Stimulated activated CD4-positive, alpha-beta T cell treated with anti-CD3 and anti-CD28 coated beads, Interleukin-4, amount 100 ng/mL, for 48 hours (primary cell): ENCODE measurements at regions not wholly inside any gene's neighbourhood (a gene's known extent, or its start where the extent isn't known, plus 50 kb on each side); places are given as distances from the start of the nearest gene placed in this dataset.

Experiments
- DNase-seq, 2 donors: peaks; one replicate each; pipeline ENCODE4 v3.0.0-alpha.2; 2020; ENCODE audit warnings: low read depth in 2 of 2

GRCh38 chr17:68812876-68813584, 142.2 kb downstream of the ABCA8 start:
- no peak for DNase-seq

- no peak for DNase-seq
Observed at GRCh38 chr17:68809148-68809547, 146.0 kb downstream of the ABCA8 start.

DNA sequence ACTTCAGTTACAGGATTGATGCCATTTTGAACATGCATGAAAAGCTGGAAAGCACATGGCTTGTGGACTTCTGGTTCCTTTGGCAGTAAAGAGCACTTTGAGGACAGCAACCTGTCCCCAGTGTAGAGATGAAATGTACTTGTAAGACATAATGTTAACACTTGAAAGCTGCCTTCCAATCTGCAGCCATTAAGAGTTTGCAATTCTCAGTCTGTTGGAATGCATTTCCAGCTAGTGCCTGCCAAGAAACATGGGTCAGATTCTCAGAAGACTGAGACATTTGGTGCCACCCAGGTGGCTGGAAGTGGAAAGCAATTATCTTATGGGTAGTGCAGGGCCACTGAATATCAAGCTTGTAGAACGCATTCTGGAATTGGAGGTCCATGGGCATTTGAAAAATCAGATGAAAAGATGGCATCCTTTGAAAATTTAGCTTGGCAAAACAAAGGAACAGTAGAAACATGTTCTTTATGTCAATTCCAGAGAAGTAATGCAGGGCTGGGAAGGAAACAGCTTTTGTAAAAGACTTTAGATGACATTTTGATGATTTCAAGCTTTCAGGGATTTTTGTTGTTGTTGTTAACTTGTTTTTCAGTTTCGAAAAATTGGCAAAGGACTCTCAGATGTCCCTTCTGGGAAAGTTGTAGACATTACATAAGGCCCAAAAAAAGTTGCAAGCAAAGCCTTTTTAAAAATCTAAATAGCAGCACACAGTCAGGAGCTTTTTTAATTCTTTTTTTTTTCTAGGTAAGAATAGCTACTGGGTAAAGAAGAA, 147.0 kb downstream of the ABCA8 start:
- no peak for DNase-seq

DNA sequence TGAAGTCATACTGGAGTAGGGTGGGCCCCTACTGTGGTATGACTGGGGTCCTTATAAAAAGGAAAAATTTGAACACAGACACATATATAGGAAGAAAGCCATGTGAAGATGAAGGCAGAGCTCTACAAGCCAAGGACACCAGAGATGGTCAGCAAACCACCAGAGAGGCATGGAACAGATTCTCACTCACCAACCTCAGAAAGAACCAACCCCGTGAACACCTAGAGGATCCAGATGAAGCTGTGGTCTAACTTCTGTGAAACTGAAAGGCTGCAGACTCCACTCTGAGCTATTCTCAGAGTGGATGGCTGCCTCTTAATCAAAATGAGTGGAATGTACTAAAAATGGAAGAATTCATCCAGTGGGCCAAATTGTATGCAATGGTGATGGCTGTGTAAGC, 149.6 kb downstream of the ABCA8 start:
- no peak for DNase-seq

DNA sequence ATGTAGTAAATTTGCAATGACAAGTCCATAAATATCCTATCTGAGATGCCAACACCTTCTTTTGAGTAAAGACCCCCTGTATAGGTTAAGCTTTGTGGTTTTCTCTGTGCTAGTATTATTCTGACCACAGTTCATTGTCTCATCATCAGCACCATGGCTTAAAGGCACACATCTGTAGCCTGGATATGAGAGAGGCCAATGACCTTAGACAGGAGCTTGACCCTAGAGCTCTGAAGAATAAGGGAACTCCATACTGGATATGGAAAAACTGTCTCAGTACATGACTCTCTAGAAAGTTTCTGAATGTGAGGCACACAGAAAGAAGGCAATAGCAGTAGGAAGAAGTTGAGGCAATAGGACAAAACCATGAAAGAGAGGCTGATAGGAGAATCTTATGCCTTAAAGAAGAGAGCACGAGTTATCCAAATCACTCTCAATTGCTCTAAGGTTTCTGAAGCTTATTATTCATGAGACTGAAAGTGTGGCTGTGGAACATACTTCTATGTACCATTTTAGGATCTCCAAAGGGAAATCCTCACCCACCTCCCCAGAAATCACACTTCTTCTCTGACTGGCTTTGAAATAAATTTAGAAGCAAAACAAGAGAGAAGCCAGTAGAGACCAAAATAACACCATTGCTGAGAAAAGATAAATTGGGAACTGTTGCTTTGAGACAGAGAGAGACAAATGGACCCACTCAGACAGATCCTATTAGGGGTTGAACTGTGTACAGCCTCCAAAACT, 150.2 kb downstream of the ABCA8 start:
- DNase-seq: no peak

GRCh38 chr17:68803164-68803929, 151.8 kb downstream of the ABCA8 start:
- DNase-seq: no peak

GRCh38 chr17:68801335-68802247, 153.6 kb downstream of the ABCA8 start:
- DNase-seq: no peak

DNA sequence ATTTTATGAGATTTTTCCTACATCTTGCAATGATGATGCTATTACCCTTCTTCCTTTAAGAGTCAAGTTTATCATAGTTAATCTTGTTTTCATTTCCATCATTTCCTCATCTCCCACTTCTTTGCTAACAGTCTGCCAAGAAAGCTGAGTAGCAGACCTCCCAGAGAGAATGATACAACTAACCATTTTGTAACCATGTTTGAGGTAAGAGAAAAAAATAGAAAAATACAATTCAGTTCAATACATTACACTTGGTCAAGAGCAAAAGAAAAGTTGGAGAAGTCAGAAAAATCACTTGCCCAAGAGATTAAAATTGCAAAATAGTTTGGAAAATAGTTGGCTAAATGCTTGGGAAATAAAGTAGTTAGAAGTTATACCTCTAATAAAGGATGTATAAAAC, 154.4 kb downstream of the ABCA8 start:
- DNase-seq: no peak

DNA sequence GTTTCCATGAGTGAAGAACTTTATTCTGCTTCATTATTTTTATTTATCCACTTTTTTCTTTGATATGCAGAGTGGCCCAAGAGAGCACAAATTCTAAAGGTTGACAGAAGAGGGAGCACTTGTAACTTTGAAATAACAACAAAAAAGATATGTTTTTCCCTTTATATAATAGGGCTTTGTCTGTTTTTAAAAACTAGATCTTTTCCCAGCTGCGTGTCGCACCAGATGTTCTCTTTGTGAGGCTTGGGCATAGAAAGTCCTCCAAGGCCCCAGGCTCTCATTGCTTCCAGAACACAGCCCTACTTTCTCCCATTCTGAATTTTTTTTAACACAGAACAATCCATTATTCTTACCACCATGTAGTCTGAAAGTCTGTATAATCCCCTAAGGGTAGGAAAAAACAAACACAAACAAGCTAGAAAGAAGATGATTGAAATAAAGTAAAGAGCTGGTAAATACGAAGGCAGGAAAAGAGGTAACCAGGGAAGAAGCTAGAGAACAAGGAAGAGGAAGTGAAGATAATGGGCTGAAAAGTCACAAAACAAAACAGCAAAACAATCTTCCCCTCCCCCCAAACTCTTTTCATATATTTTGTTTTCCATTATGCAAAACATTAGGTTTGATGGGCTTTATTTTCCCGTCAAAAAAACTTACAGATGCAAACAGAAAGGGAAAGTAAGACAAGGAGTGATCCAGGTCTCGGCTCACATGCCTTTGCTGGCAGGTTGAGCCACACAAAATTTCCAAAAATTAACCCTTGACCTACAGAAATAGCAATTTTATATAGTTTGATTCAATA, 160.4 kb downstream of the ABCA8 start:
- no peak for DNase-seq

DNA sequence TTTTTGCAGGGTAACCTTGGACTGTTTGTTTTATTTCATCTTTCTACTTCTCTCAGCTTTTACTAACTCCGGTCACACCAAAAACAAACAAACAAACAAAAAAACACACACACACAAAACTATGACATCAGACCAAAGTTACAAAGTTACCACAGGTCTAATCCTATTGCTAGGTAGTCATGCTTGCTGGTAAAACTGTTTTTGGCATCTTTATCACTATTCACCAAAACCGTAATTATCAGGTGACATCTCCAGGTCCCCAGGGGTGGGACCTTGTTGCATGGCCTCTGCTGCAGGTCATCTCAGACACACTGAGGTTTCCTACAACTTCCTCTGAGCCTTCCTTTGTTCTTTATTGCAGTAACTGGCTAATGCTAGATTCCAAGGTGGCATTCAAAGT, 162.3 kb downstream of the ABCA8 start:
- DNase-seq: no peak

DNA sequence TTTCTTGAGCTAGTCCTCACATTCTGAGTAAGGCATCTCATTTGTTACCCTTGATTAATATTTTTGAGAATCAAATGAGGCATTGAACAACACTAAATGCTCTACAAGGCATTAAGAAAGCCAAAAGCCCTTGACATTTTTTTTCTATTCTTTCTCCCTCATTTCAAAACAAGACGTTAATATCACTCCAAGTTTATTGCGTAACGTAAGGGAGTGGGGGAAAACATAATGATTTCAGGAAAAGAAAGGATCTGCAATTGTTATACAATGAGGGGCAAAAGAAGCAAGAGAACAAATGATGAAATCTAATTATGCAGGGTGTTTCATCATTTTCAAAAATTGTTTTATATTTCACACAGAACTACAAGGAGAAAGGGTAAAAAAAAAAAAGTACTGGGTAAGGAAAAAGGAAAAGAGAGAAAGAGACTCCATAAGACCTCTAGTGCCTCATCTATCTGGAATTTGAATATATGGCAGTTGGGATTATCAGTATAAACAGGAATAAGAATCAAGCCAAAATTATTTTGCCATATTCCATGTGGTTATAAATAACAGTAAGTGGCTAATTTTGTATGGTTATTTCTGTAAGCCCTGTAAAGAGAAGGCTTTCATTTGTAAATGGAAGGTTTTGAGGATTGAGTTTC, 163.0 kb downstream of the ABCA8 start:
- DNase-seq: no peak

DNA sequence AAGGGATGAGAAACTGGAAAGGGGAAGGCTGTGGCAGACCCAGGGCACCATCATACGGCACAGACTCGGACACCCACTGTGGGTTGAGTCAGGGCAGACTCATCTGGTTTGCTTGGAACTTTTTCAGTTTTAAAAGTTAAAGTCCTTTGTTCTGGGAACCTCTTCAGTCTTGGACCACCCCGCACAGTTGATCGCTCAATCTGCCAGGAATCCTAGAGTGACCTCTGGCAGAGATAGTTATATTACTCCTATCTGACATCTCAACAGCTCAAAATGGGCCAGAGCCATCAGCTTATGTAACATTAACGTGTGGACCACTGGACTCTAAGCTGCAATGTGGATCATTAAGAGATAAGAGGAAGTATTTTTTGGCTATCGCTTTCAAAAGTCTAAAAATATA, 164.3 kb downstream of the ABCA8 start:
- DNase-seq: no peak

DNA sequence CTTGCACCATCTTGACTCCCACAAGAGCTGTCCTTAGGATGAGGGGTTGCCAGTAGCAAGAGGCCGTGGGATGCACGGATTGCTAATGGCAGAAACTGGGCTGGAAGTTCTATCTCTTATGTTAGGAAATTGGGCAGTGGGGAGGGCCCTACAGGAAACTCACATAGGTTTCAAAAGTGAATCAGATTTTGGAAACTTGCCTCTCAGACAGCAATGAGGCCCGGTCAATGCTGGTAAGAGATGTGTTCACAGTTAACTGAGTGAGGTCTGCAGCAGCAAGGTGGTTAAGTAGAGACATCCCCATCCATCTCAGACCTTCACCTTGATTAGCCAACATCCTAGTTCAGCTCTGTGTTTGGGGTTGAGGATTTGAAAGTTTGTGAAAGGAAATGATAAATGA, 164.7 kb downstream of the ABCA8 start:
- no peak for DNase-seq

DNA sequence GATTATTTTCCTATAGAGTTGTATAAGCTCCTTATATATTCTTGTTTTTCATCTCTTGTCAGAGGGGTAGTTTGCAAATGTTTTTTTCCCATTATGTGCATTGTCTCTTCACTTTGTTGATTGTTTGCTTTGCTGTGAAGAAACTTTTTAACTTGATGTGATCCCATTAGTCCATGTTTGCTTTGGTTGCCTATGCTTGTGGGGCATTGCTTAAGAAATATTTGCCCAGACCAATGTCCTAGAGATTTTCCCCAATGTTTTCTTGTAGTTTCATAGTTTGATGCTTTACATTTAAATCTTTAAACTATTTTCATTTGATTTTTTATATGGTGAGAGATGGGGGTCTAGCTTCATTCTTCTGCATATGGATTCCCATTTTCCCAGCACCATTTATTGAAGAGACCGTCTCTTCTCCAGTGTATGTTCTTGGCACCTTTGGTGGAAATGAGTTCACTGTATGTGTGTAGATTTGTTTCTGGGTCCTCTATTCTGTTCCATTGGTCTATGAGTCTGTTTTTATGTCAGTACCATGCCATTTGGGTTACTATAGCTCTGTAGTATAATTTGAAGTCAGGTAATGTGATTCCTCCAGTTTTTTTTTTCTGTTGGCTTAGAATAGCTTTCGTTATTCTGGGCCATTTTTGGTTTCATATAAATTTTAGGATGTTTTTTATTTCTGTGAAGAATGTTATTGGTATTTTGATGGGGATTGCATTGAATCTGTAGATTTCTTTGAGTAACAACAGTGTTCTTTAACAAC, 165.8 kb downstream of the ABCA8 start:
- no peak for DNase-seq

DNA sequence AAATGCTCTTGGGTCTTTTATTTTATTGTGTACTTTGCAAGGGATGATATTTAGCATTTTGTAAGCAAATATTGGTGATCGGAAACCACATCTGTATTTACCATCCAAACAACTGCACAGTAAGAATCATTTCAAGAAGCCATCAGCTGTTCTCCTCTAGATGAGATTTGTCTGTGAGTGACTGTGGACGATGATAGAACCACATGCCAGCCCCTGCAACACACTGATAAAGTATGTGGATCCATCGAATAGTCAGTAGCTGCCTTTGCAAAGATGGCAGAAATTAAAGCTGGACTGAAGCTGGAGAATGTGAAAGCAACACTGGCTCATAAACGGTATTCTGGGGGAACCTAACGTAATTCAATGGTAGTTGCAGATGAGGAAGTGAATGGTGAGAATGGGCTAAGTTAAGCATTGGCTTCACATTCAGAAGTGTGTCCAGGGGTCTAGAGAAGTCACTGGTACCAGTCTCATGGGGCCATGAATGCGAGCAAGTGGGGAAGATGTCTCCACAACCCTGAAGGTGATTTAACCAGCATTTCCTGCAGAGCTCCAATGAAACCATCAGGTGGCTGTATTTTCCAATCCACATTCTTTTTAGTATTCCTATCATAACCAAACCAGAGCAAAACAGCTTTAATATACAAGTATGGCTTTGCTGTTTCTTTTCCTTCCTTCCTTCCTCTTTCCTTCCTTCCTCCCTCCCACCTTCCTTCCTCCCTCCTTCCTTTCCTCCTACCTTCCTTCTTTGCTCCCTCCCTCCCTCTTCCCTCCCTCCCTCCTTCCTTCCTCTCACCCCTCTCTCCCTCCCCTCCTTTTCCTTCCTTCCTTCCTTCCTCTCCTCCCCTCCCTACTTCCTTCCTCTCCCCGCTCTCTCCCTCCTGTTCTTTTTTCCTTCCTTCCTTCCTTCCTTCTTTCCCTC, 169.4 kb downstream of the ABCA8 start:
- no peak for DNase-seq

- no peak for DNase-seq
Observed at GRCh38 chr17:68784431-68784830, 170.8 kb downstream of the ABCA8 start.

DNA sequence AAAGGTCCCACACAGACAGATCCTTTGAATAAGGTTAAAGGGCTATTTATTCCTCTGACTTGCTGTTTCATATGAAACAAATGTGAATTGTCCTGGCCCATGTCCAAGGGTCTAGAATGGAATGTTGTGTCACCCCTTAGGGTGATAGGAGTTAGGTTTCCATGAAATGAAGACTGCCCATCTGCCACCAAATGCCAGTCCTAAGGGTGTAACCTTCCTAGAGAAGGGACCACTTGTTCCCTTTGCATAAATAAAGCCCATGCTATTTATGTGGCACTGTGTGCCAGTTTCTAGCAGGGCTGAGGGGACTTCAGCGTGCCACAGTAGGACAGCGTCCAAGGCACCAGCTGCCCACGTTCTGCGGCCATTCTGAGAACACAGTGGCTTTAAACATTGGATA, 171.3 kb downstream of the ABCA8 start:
- no peak for DNase-seq

DNA sequence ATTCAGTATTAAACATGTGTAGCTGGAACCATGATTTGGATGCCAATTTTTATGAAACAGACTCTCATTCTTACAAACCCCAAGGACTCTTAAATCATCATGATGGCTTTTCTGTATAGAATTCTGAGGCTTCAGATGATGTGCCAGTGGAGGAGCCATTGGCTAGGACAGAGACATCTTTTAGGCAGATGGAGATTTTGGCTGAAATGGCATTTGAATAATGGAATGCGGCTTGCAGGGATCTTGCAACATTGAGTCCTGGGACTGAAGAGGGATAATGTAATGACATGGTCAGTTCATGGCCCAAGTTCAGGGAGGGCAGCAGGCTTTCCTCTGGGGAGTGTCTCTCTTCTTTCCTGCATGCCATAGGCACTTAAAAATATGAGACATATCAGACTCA, 172.4 kb downstream of the ABCA8 start:
- DNase-seq: no peak
